Natural killer cell (primary cell): ENCODE measurements at regions not wholly inside any gene's neighbourhood (a gene's known extent, or its start where the extent isn't known, plus 50 kb on each side); places are given as distances from the start of the nearest gene placed in this dataset.

Source experiments
- ATAC-seq, 3 donors: fragments of 150-1000 bp in 2 of 3; fragments of 200-7000 bp in 1 of 3; cut with Tn5 transposase; 1 replicate in 1 of 3; 2 replicates in 2 of 3; pipeline ENCODE4 v1.10.0; 2021; ENCODE audit warnings: mild to moderate bottlenecking in 2 of 3, moderate library complexity in 2 of 3
- DNase-seq, 2 donors: peaks; one replicate each; pipeline versions ENCODE4 v3.0.0 to v3.0.0-alpha.2; 2013 to 2021; ENCODE audit warnings: mixed read lengths in 1 of 2
- H3K27ac ChIP-seq: one replicate; pipeline ENCODE4 v1.5.1; 2013; ENCODE audit warnings: mild to moderate bottlenecking, low read length
- H3K27me3 ChIP-seq: one replicate; pipeline ENCODE4 v1.6.1; 2013; ENCODE audit warnings: low read length; ENCODE audit not compliant: control insufficient read depth, insufficient read depth
- H3K36me3 ChIP-seq: one replicate; pipeline ENCODE4 v1.6.1; 2013; ENCODE audit warnings: low read length; ENCODE audit not compliant: control insufficient read depth, insufficient read depth
- H3K4me1 ChIP-seq: one replicate; pipeline ENCODE4 v1.6.1; 2013; ENCODE audit warnings: low read length; ENCODE audit not compliant: control insufficient read depth, insufficient read depth
- H3K4me3 ChIP-seq: one replicate; pipeline ENCODE4 v1.5.1; 2013; ENCODE audit warnings: low read length
- H3K9me3 ChIP-seq: one replicate; pipeline ENCODE4 v1.6.1; 2013; ENCODE audit warnings: low read length; ENCODE audit not compliant: control insufficient read depth, insufficient read depth
- H3K27ac Mint-ChIP-seq, 2 donors: one replicate each; pipeline ENCODE4 v1.8.0; 2022; ENCODE audit warnings: mild to moderate bottlenecking in 2 of 2, mixed read lengths in 2 of 2, moderate library complexity in 1 of 2
- H3K27me3 Mint-ChIP-seq, 2 donors: one replicate each; pipeline ENCODE4 v1.8.0; 2022; ENCODE audit warnings: low read depth in 2 of 2, mixed read lengths in 2 of 2
- H3K36me3 Mint-ChIP-seq: one replicate; pipeline ENCODE4 v1.8.0; 2022; ENCODE audit warnings: mixed read lengths
- H3K4me1 Mint-ChIP-seq, 2 donors: one replicate each; pipeline ENCODE4 v1.8.0; 2022; ENCODE audit warnings: mixed read lengths in 2 of 2
- H3K4me3 Mint-ChIP-seq: one replicate; pipeline ENCODE4 v1.8.0; 2022; ENCODE audit warnings: mild to moderate bottlenecking, moderate library complexity, mixed read lengths
- H3K9me3 Mint-ChIP-seq, 2 donors: one replicate each; pipeline ENCODE4 v1.8.0; 2022; ENCODE audit warnings: mixed read lengths in 2 of 2
- WGBS: methylation state at CpG from one replicate; pipeline ENCODE4 v1.1.7; 2013; ENCODE audit warnings: missing lambda C conversion rate; ENCODE audit not compliant: insufficient coverage; 5-methylcytosine and 5-hydroxymethylcytosine counted together
- intact Hi-C: fragments of 100-400 bp; cut with micrococcal nuclease; formaldehyde crosslinking; loops from one replicate; pipeline ENCODE4 v1.14.2; 2022
- TF ChIP-seq, protein P1 (sequence below): fragments of 200-600 bp; IDR thresholded peaks from one replicate; pipeline ENCODE4 v1.8.0; 2022; ENCODE audit warnings: antibody characterized with exemption

DNA sequence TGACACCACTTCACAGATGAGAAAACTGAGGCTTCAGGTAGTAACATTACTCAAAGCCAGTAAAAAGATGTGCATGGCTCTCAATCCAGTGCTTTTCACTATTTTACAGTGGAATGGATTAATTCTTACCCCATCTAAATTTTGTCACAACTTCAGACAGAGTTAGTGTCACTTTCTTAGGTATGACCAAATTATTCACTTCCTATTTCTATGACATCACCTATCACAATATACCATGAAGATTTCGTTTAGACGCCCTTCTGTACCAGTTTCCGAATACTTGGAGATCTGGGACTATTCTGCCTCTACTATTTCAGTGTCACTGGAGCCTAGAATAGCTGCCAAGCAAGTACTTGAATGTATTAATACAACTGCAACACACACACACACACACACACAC lies 437.5 kb downstream of the KLF12 start:
- Histone ChIP-seq H3K4me3 (no peak overlapping the region), H3K9me3 (no peaks in the 10 kb centered on the region), H3K36me3 (peaks cover 40% of the 10 kb centered on the region), H3K27ac (no peak overlapping the region), H3K4me1 (no peaks in the 10 kb centered on the region), H3K27me3 (no peaks in the 10 kb centered on the region)
- DNase-seq = no peak
- TF ChIP-seq, protein P1, sequence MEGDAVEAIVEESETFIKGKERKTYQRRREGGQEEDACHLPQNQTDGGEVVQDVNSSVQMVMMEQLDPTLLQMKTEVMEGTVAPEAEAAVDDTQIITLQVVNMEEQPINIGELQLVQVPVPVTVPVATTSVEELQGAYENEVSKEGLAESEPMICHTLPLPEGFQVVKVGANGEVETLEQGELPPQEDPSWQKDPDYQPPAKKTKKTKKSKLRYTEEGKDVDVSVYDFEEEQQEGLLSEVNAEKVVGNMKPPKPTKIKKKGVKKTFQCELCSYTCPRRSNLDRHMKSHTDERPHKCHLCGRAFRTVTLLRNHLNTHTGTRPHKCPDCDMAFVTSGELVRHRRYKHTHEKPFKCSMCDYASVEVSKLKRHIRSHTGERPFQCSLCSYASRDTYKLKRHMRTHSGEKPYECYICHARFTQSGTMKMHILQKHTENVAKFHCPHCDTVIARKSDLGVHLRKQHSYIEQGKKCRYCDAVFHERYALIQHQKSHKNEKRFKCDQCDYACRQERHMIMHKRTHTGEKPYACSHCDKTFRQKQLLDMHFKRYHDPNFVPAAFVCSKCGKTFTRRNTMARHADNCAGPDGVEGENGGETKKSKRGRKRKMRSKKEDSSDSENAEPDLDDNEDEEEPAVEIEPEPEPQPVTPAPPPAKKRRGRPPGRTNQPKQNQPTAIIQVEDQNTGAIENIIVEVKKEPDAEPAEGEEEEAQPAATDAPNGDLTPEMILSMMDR = no peak
- no peak for ATAC-seq
- intact Hi-C loops = no loop called here
- Mint-ChIP-seq H3K4me1 (peaks cover 20 to 28% of the 10 kb centered on the region in 2 donors), H3K36me3 (peaks cover 20% of the 10 kb centered on the region), H3K4me3 (no peak overlapping the region), H3K9me3 (no peaks in the 10 kb centered on the region), H3K27me3 (no peaks in the 10 kb centered on the region), H3K27ac (peak overlapping the region; percentile 37 to 77)
- 99% methylated on average over 3 of the region's 3 CpGs for WGBS

DNA sequence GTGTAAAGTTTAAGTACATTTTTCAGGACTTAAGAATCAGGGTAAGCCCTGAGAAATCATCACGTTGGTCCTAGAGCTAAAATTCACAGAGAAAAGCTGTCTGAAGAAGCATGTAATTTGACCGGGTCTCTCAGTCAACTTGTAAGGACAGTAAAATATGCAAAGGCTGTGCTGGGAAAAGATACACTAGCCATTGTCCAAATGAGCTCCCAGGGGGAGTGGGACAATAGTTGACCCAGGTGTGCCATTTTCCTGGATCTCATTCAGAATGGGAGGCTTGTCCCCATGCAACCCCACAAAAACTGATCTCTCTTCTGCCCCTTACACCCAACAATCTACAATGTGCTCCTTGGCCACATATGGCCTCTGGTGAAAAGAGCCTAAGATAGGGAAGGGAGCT lies 437.9 kb downstream of the KLF12 start:
- intact Hi-C loops = no loop called here
- no peak overlapping the region for H3K27ac Mint-ChIP-seq
- no peaks in the 10 kb centered on the region for H3K27me3 Mint-ChIP-seq
- H3K4me3 Mint-ChIP-seq = no peak overlapping the region
- WGBS = 97% methylated on average over 2 of the region's 2 CpGs
- Histone ChIP-seq H3K36me3 (peaks cover 45% of the 10 kb centered on the region), H3K9me3 (no peaks in the 10 kb centered on the region), H3K27ac (no peak overlapping the region), H3K4me1 (no peaks in the 10 kb centered on the region), H3K4me3 (no peak overlapping the region), H3K27me3 (no peaks in the 10 kb centered on the region)
- TF ChIP-seq, protein P1 = no peak
- ATAC-seq = no peak
- H3K4me1 Mint-ChIP-seq = peaks cover 20 to 28% of the 10 kb centered on the region in 2 donors
- DNase-seq = no peak
- H3K36me3 Mint-ChIP-seq = peaks cover 21% of the 10 kb centered on the region
- no peaks in the 10 kb centered on the region for H3K9me3 Mint-ChIP-seq

DNA sequence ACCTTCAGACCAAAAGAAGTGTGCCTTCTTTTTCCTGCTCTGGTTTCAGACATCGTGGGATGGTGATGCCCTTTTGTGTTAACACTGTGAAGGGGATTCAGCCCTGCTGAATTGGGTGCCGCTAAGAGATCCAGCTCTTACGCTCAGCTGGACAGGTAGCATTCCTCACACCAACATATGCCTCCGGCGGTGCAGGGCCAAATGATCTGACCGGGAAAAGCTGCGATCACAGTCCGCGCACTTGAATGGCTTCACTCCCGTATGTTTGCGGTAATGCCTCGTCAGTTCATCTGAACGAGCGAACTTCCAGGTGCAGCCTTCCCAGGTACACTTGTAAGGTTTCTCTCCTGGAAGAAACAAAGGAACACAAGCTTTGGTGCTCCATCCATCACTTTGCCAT lies 438.9 kb downstream of the KLF12 start:
- no peaks in the 10 kb centered on the region for H3K27me3 Mint-ChIP-seq
- intact Hi-C loops = no loop called here
- WGBS = 99% methylated on average over 14 of the region's 14 CpGs
- ATAC-seq (no peak), DNase-seq (no peak)
- H3K9me3 Mint-ChIP-seq = no peaks in the 10 kb centered on the region
- H3K36me3 Mint-ChIP-seq = peaks cover 21% of the 10 kb centered on the region
- no peak overlapping the region for H3K4me3 Mint-ChIP-seq
- H3K4me1 ChIP-seq = no peaks in the 10 kb centered on the region
- TF ChIP-seq, protein P1 = no peak
- H3K36me3 ChIP-seq = peaks cover 49% of the 10 kb centered on the region
- H3K27me3 ChIP-seq = no peaks in the 10 kb centered on the region
- no peak overlapping the region for H3K27ac ChIP-seq
- H3K4me1 Mint-ChIP-seq = peaks cover 22 to 28% of the 10 kb centered on the region in 2 donors
- H3K9me3 ChIP-seq = no peaks in the 10 kb centered on the region
- no peak overlapping the region for H3K4me3 ChIP-seq
- H3K27ac Mint-ChIP-seq = no peak overlapping the region

DNA sequence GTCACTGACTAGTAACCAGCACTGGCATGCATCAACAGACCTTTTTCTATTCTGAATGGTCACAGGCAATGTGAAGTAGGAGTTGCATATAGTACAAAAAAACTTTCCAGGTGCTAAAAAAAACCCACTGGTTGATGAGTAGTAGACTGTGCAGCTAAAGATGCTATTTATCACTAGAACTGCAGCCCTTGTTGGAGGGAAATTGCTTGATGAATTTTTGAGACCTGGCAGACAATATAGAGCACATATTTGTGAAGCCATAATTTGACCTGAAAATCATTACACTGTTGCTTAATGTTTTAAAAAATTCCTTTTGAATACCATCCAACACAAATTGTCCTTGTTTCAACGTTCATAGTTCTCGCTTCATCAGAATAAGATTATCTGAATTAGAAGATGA lies 441.0 kb downstream of the KLF12 start:
- H3K4me3 Mint-ChIP-seq = no peak overlapping the region
- no peak overlapping the region for H3K27ac Mint-ChIP-seq
- no peaks in the 10 kb centered on the region for H3K27me3 Mint-ChIP-seq

More for the DNA sequence above, 441.0 kb downstream of the KLF12 start:
- H3K36me3 Mint-ChIP-seq = peaks cover 34% of the 10 kb centered on the region
- Histone ChIP-seq H3K27me3 (no peaks in the 10 kb centered on the region), H3K27ac (no peak overlapping the region), H3K4me1 (no peaks in the 10 kb centered on the region), H3K9me3 (no peaks in the 10 kb centered on the region), H3K36me3 (peaks cover 58% of the 10 kb centered on the region), H3K4me3 (no peak overlapping the region)
- ATAC-seq (no peak), DNase-seq (no peak)
- peaks cover 27 to 28% of the 10 kb centered on the region in 2 donors for H3K4me1 Mint-ChIP-seq
- TF ChIP-seq, protein P1 = no peak
- intact Hi-C loops = no loop called here
- no peaks in the 10 kb centered on the region for H3K9me3 Mint-ChIP-seq
- no CpG with 5 or more reads among the region's 2 CpGs for WGBS
